ENCODE measurements at regions not wholly inside any gene's neighbourhood (a gene's known extent, or its start where the extent isn't known, plus 50 kb on each side); places are given as distances from the start of the nearest gene placed in this dataset.

- Histone ChIP-seq H3K4me1 (no peaks in the 10 kb centered on the region), H3K27ac (no peak overlapping the region), H3K36me3 (no peaks in the 10 kb centered on the region), H3K27me3 (no peaks in the 10 kb centered on the region), H3K4me3 (no peak overlapping the region), H3K9me3 (no peaks in the 10 kb centered on the region)
- DNase-seq (ENCODE audit: low spot score in 2 of 2), result no peak
- 85% methylated on average over 4 of the region's 4 CpGs for WGBS
- TF ChIP-seq, protein P1, sequence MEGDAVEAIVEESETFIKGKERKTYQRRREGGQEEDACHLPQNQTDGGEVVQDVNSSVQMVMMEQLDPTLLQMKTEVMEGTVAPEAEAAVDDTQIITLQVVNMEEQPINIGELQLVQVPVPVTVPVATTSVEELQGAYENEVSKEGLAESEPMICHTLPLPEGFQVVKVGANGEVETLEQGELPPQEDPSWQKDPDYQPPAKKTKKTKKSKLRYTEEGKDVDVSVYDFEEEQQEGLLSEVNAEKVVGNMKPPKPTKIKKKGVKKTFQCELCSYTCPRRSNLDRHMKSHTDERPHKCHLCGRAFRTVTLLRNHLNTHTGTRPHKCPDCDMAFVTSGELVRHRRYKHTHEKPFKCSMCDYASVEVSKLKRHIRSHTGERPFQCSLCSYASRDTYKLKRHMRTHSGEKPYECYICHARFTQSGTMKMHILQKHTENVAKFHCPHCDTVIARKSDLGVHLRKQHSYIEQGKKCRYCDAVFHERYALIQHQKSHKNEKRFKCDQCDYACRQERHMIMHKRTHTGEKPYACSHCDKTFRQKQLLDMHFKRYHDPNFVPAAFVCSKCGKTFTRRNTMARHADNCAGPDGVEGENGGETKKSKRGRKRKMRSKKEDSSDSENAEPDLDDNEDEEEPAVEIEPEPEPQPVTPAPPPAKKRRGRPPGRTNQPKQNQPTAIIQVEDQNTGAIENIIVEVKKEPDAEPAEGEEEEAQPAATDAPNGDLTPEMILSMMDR (IDR thresholded peaks at IDR 0.05), result no peak
- TF ChIP-seq POLR2A (IDR thresholded peaks at IDR 0.05), result no peak
- no peak for TF ChIP-seq POLR2AphosphoS5 (IDR thresholded peaks at IDR 0.05)
- no peak for TF ChIP-seq EP300 (IDR thresholded peaks at IDR 0.05)
Observed at GRCh38 chr2:18723219-18723618, 133.8 kb upstream of the NT5C1B start.

- Histone ChIP-seq H3K27me3 (no peaks in the 10 kb centered on the region), H3K4me1 (no peaks in the 10 kb centered on the region), H3K36me3 (no peaks in the 10 kb centered on the region), H3K9me3 (no peaks in the 10 kb centered on the region), H3K4me3 (no peak overlapping the region), H3K27ac (no peak overlapping the region)
- DNase-seq (ENCODE audit: low spot score in 2 of 2), result no peak
- TF ChIP-seq EP300 (IDR thresholded peaks at IDR 0.05) (no peak), POLR2AphosphoS5 (IDR thresholded peaks at IDR 0.05) (no peak), POLR2A (IDR thresholded peaks at IDR 0.05) (no peak)
- TF ChIP-seq, protein P1 (IDR thresholded peaks at IDR 0.05), result no peak
- WGBS, result 84% methylated on average over 2 of the region's 2 CpGs
Observed at GRCh38 chr2:18722101-18722500, 132.7 kb upstream of the NT5C1B start.

- Histone ChIP-seq H3K4me1 (no peaks in the 10 kb centered on the region), H3K27me3 (no peaks in the 10 kb centered on the region), H3K27ac (no peak overlapping the region), H3K4me3 (no peak overlapping the region), H3K36me3 (no peaks in the 10 kb centered on the region), H3K9me3 (no peaks in the 10 kb centered on the region)
- TF ChIP-seq POLR2AphosphoS5 (IDR thresholded peaks at IDR 0.05), result no peak
- no peak for TF ChIP-seq POLR2A (IDR thresholded peaks at IDR 0.05)
- TF ChIP-seq EP300 (IDR thresholded peaks at IDR 0.05), result no peak
- TF ChIP-seq, protein P1 (IDR thresholded peaks at IDR 0.05), result no peak
- 79% methylated on average over 10 of the region's 10 CpGs for WGBS
- no peak for DNase-seq (ENCODE audit: low spot score in 2 of 2)
Observed at GRCh38 chr2:18721038-18721922, 131.9 kb upstream of the NT5C1B start.

- no peaks in the 10 kb centered on the region for H3K27me3 ChIP-seq
- H3K4me1 ChIP-seq, result no peaks in the 10 kb centered on the region
- H3K27ac ChIP-seq, result no peak overlapping the region
- H3K36me3 ChIP-seq, result no peaks in the 10 kb centered on the region
- DNase-seq (ENCODE audit: low spot score in 2 of 2), result no peak
- H3K9me3 ChIP-seq, result no peaks in the 10 kb centered on the region
- TF ChIP-seq, protein P1 (IDR thresholded peaks at IDR 0.05), result no peak
- TF ChIP-seq POLR2AphosphoS5 (IDR thresholded peaks at IDR 0.05) (no peak), EP300 (IDR thresholded peaks at IDR 0.05) (no peak), POLR2A (IDR thresholded peaks at IDR 0.05) (no peak)
- 78% methylated on average over 4 of the region's 4 CpGs for WGBS
- H3K4me3 ChIP-seq, result no peak overlapping the region
Observed at GRCh38 chr2:18719978-18720775, 130.8 kb upstream of the NT5C1B start.

DNA sequence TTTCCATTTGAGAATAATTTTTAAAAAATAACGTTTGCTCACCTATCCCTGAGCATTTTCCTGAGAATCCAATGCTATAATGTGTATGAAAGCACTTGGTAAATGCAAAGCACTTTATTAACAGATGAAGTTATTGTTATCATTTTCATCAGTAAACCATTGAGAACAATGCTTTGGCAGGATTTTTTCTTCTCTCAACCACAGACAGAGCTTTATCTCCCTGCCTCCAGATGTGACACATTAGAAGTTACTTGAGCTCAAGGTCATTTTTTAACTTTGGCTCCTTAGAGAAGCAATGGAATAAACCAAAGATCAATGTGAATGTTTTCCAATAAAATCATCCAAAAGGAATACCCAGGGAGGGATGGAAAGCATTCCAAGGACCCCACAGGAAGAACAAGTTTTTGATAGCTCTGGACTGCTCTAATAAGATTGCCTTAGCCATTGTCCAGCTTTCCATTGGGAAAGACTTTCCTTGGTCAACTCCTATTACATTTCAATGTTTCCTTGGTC is 118.9 kb upstream of the NT5C1B start:
- Histone ChIP-seq H3K27me3 (no peaks in the 10 kb centered on the region), H3K36me3 (no peaks in the 10 kb centered on the region), H3K4me3 (no peak overlapping the region), H3K4me1 (no peaks in the 10 kb centered on the region), H3K9me3 (no peaks in the 10 kb centered on the region), H3K27ac (no peak overlapping the region)
- 0% methylated on average over 1 of the region's 1 CpG for WGBS
- TF ChIP-seq EP300 (IDR thresholded peaks at IDR 0.05) (no peak), POLR2A (IDR thresholded peaks at IDR 0.05) (no peak), POLR2AphosphoS5 (IDR thresholded peaks at IDR 0.05) (no peak)
- TF ChIP-seq, protein P1 (IDR thresholded peaks at IDR 0.05), result no peak
- no peak for DNase-seq (ENCODE audit: low spot score in 2 of 2)

Data from suprapubic skin (tissue), 4 donors.